Effector CD8-positive, alpha-beta T cell (primary cell): ENCODE measurements at regions not wholly inside any gene's neighbourhood (a gene's known extent, or its start where the extent isn't known, plus 50 kb on each side); places are given as distances from the start of the nearest gene placed in this dataset.
"Not testable (repeated sequence)": the region's sequence is repeated elsewhere in the genome, so short reads cannot be mapped to it uniquely, and the experiment has no call there.

Source experiments
- DNase-seq: peaks from one replicate; lab custom pipeline; 2025; lab: John Stamatoyannopoulos, UW

DNA sequence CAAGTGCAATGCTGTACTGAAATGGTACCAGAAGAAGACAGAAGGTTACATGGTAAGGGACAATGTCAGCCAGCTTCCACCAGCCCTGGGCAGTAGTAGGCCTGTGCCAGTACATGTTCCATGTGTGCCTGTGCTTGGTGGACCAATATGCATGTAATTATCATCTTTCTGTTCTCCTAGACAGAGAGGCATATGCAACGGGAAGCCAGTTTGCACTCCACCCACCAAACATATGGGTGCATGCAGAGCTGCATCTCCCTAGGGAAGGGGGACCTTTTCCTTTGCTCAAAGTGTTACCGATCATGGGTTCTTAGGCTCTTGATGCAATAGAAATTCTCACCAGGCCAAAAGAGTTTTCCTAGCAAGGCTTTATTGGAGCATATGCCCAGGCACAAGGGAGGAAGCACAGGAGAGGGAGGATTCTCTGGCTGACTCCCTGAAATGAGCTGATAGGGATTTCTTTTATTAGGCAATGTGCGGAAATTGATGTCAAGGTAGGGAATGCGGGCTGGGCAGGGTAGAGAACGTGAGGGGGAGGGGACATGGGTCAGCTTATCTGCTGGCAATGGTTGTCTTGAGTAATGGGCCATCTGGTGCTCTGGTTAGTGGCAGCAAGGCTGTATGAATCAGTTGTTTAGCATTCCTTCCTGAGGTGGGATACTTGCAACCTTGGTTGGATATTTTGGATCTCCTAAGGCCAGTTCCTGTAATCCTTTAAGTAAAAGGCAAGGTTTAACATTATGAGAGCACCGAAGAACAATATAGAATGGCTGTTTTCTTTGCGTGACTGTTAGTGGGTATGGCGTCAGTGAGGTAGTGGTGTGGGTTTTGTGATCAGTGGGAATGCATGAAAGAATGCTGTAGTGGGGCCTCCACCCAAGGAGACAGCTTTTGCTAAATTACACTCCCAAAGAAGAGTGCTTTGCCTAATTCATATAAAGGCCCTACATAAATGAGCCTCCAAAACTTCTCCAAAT, 102.5 kb downstream of the CDRT15L2 start:
- DNase-seq: not testable (repeated sequence)

DNA sequence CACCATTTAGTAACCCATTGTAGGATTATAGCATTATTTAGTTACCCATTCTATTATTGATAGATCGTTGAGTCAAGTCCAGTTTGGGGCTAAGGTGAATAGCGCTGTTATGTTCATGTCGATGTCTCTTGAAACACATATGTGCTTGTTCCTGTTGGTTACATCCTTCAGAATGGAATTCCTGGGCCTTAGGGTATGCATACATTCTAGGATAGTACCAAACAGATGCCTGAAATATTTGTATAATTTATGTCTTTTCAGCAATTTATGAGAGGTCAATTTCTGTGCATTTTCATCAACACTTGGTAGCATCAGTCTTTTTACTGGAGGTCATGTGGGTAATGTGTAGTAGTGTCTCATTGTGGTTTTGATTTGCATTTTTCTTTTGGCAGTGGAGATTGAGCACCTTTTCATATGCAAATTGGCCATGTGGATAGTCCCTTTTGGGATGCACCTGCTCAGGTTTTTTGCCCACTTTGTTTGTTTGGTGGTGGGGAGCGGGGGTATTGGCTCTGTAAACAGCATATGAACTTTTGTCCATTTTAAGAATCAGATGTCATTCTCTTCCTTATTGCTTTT, 104.2 kb downstream of the CDRT15L2 start:
- DNase-seq: not testable (repeated sequence)

DNA sequence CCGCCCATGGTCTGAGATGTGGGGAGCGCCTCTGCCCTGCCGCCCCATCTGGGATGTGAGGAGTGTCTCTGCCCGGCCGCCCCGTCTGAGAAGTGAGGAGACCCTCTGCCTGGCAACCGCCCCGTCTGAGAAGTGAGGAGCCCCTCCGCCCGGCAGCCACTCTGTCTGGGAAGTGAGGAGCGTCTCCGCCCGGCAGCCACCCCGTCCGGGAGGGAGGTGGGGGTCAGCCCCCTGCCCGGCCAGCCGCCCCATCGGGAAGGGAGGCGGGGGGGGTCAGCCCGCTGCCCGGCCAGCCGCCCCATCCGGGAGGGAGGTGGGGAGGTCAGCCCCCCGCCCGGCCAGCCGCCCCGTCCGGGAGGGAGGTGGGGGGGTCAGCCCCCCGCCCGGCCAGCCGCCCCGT, 105.5 kb downstream of the CDRT15L2 start:
- DNase-seq: not testable (repeated sequence)

DNA sequence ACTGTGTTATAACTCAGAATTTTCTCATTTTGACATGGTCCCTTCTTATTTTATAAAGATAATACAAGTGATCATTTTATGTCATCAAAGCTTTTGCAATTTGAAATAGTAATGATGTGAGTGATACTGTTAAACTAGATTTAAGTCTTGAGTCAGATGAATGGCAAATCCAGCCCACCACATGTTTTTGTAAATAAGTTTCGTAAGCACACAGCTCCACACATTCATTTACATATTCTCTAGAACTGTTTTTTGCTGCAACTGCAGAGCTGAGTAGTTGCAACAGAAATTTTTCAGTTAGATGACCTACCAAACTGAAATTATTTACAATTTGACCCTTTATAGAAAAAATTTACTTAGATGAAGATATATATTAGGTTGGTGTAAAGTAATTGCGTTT, 108.1 kb downstream of the CDRT15L2 start:
- not testable (repeated sequence) for DNase-seq

DNA sequence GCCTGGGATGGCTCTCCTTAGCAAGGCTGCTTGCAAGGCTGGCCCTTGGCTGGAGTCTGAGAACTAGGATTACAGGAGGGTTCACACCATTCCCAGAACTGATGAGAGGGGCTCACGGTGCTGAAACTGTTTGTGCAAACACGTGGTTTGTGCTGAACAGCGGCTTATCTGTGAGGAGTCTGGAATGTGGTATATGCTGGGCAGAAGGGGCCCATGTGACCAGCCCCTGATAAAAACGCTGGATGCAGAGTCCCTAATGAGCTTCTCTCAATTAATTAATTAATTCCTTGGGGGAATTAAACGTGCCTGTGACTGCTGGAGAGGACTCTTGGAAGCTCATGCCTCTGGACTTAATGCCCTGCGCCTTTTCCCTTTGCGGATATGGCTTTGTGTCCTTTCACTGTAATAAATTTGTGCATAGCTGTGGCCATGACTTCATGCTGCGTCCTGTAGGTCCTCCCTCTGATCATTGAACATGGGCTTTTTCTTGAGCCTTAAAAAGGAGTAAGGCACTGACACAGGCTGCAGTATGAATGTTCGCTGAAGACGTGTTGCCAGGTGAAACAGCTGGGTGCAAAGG, 109.7 kb downstream of the CDRT15L2 start:
- not testable (repeated sequence) for DNase-seq

DNA sequence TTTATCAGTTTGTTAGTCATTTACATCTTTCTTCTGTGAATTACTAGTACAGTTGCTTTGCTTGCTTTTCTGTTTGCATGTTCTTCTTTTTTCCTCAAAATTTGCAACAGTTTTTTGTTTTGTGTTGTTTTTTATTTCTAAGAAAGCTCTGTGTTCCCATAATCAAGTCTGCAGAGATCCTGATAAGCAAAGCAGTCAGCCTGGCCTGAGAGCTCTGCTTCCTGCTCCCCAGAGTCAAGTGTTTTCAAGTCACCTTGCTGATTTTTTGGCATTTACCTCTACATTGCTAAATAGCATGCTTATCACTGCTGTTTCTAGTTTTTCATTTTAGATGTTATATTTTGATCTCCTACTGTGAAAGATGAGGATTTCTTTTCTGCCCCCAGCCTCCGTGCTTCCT, 113.2 kb downstream of the CDRT15L2 start:
- not testable (repeated sequence) for DNase-seq

DNA sequence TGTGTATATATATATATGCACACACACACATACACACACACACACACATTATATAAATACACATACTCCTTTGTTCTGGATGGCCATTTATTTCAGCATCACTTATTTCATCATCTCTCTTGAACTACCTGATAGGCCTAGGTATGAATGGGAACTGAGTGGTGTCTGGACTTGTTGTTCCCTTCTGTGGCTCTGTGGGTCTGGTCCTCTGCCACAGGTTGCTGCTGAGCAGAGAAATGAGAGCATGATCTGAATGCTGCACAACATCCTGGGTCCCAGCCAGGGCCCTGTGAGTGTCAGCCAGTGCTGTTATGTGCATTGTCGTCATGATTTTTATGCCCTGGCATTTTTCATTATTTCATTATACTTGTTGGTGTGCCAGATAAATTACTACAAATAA, 116.3 kb downstream of the CDRT15L2 start:
- DNase-seq: not testable (repeated sequence)

DNA sequence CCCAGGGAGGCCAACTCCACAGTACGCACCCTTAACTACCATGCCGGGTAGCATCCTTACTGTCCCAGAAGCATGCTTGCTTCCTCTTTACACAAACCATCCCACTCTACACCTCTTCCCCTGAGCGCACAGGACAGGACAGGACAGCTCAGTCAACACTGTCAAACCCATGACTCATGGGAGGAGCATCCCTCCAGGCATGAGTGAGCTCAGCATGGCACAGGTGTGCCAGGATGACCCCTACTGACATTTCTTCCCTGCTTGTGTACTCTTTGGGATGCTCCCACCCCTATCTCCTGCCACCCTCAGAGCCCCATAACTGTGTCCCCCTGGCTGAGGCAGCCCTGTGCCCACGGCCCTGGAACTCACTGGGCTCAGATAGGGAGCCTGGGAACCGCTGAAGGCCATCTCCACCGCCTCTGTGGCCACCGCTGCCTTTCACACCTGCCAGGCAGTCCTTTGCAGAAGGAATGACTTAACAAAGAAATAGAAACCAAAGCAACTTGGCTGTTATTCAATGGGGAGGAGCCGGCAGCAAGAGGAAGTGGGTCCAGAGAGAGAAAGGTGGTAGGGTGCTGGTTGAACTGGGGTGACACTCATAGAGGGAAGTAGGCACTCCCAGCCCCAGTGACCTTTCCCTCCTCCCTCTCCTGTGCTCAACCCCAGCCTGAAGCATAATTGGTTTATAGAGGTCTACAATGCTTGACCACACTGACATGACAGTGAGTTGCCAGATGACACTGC, 119.1 kb downstream of the CDRT15L2 start:
- DNase-seq: not testable (repeated sequence)

DNA sequence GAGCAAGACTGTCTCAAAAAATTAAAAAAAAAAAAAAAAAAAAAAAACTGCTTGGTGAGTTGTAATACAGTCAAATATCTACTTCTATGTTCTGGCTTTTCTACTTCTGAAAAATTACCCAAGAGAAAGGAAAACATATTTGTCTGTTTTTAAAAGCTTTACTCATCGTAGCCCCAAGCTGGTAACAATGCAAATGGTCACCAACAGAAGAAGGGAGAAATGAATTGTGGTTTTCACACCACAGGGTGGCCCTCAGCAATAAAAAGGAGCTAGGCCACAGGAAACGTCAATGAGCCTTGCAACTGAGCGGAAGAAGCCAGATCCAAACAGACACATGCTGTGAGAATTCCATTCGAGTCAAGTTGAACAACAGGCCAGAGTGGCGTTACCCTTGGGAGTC, 121.0 kb downstream of the CDRT15L2 start:
- DNase-seq: not testable (repeated sequence)

DNA sequence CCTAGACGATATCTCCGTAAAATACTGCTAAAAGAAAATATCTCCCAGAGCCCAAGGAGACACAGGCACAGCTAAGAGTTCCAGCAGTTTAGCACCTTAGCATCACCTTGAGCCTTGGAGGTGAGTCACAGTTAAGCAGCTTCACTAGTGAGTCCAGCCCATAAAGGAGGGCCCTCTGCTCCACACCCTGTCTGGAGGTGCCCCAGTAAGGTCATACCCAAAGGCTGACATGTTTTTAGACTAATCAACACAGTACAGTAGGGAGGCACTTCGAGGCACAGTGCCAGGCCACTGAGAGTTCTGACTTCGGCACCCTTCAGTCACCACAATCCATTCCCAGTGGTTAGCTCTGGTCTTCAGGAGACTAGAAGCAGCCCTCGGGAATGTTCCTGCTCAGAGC, 121.8 kb downstream of the CDRT15L2 start:
- DNase-seq: not testable (repeated sequence)

DNA sequence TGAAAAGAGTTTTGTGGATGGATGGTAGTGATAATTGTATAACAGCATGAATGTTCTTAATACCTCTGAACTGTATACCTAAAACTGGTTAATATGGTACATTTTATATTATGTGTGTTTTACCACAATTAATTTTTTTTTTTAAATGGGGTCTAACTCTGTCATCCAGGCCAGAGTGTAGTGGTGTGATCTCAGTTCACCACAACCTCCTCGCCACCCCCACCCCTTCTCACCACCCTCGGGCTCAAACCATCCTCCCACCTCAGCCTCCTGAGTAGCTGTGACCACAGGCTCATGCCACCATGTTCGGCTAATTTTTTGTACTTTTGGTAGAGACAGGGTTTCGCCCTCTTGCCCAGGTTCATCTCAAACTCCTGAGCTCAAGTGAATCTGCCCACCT, 123.2 kb downstream of the CDRT15L2 start:
- no peak for DNase-seq

DNA sequence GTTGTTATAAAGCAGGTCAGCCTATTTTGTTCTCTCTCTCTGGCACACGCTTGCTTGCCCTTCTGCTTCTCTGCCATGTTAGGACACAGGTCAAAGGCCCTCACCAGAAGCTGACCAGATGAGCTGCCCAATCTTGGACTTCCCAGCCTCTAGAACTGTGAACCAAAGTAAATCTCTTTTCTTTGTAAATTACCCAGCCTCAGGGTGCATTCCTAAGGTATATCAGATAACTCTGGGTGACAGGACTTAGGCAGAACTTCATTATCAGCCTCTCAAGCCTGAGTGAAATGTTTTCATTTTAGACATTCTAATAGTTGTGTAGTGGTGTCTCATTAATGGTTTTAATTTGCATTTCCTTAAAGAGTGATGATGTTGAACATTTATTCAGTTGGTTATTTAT, 124.3 kb downstream of the CDRT15L2 start:
- DNase-seq: no peak

DNA sequence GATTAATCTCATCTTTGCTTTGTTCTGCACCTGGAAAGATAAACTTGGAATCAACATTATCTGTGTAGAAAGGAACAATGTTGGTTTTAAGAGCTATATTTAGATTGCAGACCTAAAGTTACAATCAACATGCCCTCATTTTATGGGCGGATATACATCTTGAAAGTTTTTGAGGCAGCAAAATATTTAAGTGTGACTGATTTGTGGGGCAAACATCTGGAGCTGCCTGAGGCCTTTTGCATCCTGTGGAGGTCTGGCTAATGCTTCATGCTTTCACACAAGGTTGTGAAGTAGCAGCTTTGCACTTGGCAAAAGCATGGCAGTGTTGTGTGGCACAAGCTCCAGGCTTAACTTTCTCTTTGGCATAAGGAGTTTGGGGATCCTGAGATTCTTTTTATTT, 125.7 kb downstream of the CDRT15L2 start:
- not testable (repeated sequence) for DNase-seq

DNA sequence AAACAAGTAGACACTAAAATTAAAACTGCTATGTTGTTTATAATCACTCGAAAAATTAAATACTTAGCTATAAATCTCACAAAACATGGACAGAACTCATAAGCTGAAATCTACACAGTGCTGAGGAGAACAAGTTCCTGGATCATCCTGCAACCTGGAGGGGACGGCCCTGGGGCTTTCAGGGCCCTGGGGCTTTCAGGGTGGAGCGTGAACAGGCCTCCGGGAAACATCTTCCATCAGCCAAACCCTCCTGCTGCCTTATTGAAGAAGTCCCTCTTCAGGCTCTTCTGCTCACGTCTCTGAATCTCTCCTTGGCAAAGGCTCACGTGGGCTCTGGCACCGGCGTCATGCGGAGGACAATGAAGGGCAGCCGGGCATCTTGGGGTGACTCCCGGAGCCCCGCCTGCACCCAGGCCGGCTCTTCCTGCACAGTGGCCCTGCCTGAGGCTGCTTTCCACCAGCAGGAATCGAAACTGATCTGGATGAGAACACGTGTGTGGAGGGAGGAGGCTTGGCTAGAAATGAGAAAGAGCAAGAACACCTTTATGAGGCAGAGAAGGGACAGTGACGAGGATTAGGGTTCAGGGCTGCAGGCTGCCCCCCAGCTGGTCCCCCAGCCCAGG, 127.3 kb downstream of the CDRT15L2 start:
- DNase-seq: no peak

DNA sequence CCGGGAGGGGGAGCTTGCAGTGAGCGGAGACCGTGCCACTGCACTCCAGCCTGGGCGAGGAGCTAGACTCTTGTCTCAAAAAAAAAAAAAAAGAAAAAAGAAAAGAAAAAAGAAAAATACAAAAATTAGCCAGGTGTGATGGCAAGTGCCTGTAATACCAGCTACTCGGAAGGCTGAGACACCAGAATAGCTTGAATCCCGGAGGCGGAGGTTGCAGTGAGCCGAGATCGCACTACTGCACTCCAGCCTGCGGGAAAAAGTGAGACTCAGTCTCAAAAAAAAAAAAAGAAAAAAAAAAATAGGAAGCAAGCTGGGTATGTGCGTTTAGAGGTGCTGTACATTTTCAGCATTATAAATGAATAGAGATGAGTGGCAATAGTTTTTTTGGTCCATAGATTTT, 129.3 kb downstream of the CDRT15L2 start:
- DNase-seq: not testable (repeated sequence)

DNA sequence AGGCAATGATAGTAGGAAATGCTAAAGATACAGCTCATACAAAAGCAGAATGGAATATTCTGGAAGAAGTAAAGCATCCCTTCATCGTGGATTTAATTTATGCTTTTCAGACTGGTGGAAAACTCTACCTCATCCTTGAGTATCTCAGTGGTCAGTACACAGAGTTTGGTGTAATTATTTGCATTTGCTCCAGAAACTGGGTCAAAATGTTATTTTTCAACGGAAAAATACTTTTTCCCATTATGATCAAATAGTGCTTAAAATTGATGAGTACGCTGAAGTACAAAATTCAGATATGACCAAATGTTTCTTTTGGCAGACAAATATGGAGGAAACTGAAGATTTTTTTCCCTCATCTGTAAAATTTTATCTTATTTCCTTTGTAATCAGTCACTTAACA, 137.0 kb downstream of the CDRT15L2 start:
- DNase-seq: not testable (repeated sequence)

DNA sequence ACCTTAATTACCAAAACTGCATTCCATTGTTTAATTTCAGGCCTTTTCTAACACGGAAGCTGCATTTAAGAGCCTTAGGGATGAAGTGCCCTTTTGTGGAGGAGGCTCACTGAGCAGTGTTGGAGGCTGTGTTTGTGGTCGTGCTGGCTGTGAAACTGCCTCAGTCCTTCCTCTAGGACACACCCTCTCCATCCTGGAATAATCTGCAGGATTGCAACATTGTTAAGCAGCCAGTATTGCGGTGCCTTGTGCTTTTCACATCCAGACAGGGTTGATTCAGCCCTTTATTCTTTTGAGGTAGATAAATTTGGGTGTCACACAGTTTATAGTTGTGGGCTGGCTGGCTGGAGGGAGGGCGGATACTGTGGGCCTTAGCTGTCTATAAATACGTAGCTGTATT, 141.6 kb downstream of the CDRT15L2 start:
- no peak for DNase-seq

DNA sequence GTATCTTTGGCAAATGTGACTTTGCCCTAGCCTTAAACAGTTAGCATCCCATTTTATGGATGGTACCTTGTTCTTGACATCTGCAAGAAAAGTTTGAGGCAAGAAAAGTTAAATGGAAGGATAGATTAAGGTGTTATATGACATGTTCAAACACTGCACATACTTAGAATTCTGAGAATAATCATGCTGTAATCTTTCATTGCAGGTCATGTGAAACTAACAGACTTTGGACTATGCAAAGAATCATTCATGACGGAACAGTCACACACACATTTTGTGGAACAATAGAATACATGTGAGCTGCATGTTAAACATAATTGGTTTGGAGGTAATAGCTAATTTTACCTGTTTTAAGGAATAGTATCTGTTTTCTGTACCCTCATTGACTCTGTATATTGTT, 144.9 kb downstream of the CDRT15L2 start:
- DNase-seq: not testable (repeated sequence)

DNA sequence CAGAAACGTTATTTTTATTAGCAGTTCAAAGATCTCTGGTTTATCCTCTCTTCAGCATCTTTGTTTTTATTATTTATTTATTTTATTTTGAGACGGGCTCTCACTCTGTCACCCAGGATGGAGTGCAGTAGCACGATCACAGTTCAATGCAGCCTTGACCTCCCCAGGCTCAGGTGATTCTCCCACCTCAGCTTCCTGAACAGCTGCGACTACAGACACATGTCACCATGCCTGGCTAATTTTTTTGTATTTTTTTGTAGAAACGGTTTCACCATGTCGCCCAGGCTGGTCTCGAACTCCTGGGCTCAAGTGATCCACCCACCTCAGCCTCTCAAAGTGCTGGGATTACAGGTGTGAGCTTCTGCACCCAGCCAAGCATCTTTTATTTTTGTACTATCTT, 147.7 kb downstream of the CDRT15L2 start:
- not testable (repeated sequence) for DNase-seq

DNA sequence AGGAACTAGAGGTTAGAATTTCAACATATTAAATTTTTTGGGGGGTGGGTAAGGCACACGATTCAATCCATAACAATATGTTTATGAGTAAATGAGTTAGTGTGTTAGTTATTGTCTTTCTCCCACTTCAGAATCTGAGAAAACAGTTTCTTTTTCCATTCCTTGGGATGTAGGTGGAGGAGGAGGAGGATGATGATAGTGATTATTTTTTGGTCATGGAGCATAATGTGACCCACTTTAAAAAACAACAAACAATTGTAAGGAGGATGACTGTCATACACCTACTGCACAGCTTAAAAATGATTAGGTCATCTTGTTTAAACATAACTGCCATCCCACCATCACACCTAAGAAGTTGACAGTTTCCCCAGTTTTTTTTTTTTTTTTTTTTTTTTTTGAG, 148.7 kb downstream of the CDRT15L2 start:
- DNase-seq: no peak

DNA sequence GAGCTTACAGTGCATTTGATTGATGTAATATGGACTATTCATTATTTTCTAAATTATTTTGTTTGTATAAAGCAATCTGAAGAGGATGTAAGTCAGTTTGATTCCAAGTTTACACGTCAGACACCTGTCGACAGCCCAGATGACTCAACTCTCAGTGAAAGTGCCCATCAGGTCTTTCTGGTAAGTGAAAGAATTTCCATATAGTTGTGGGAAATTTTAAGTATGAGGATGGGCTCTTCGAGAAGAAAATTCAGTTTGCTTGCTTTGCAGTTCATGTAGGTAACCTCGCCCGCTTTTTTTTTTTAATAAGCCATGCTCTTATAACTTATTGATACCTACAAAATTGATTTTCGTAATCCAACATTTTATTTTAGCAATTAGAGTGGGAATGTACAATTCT, 151.6 kb downstream of the CDRT15L2 start:
- not testable (repeated sequence) for DNase-seq

DNA sequence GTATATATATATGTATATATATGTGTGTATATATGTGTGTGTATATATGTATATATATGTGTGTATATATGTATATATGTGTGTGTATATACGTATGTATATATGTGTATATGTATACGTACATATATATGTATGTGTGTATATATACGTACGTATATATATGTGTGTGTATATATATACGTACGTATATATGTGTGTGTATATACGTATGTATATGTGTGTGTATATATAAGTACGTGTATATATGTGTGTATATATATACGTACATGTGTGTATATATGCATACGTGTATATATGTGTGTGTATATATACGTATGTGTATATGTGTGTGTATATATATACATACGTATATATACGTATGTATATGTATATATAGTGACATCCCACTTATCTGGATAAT, 154.4 kb downstream of the CDRT15L2 start:
- no peak for DNase-seq
